WI38 (cell line): ENCODE measurements at regions not wholly inside any gene's neighbourhood (a gene's known extent, or its start where the extent isn't known, plus 50 kb on each side); places are given as distances from the start of the nearest gene placed in this dataset.

Experiments used
- H3K4me3 ChIP-seq: 2 replicates; pipeline ENCODE4 v1.5.1; 2011; ENCODE audit warnings: low read depth, mild to moderate bottlenecking, control low read depth, low read length
- TF ChIP-seq, protein P1 (sequence below): IDR thresholded peaks from 2 replicates; pipeline ENCODE4 v1.5.1; 2012; ENCODE audit warnings: low read depth, mild to moderate bottlenecking, control low read depth, low read length

DNA sequence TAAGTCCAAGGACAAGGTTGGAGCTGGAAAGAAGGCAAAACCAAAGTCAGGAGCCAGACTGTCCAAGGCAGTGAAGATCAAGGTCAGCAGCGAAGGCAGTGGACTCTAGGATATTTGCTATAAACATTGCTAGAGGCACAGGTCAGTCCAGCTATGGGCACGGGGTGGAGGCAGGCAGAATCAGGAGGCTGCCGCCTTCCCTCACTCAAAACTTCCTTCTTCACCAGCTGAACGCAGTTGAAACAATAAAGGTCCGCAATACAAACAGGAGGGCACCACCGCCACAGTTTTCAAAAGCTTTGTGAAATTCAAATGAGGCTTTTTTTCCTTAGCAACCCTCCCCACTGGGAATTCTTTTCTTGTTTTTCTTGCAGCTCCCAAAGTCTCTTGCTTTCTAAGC is 372.4 kb downstream of the NXPE2 start:
- TF ChIP-seq, protein P1, sequence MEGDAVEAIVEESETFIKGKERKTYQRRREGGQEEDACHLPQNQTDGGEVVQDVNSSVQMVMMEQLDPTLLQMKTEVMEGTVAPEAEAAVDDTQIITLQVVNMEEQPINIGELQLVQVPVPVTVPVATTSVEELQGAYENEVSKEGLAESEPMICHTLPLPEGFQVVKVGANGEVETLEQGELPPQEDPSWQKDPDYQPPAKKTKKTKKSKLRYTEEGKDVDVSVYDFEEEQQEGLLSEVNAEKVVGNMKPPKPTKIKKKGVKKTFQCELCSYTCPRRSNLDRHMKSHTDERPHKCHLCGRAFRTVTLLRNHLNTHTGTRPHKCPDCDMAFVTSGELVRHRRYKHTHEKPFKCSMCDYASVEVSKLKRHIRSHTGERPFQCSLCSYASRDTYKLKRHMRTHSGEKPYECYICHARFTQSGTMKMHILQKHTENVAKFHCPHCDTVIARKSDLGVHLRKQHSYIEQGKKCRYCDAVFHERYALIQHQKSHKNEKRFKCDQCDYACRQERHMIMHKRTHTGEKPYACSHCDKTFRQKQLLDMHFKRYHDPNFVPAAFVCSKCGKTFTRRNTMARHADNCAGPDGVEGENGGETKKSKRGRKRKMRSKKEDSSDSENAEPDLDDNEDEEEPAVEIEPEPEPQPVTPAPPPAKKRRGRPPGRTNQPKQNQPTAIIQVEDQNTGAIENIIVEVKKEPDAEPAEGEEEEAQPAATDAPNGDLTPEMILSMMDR: no peak
- H3K4me3 ChIP-seq: no peak overlapping the region

DNA sequence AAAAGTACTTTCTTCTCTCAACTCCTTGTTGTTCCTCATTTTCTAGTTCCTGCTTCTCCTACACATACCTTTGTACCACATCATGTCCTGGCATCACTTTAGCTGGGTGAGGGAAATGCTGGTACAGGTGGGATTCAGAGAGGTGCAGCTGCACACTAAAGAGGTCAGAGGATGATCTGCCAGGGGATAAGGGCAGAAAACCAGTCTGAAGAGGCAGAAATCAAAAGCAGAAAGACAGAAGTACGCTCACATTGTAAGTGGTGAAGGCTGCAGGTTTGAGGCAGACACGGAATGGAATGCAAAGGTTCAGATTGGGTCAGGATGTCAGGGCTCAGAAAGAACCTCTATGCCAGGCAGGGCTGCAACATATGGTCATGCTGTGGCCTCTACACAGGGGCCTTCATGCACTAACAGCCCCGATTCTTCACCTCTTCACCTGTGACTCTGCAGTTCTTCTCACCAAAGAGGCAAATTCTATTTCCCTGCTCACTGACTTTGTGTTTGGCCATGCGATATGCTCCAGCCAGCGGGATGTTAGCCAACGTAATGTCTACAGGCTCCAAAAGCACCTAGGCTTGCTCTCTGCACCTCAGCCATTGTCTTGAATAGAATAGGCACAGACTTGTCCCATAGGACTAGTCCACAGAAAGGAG is 373.7 kb downstream of the NXPE2 start:
- H3K4me3 ChIP-seq: no peak overlapping the region
- TF ChIP-seq, protein P1: no peak

DNA sequence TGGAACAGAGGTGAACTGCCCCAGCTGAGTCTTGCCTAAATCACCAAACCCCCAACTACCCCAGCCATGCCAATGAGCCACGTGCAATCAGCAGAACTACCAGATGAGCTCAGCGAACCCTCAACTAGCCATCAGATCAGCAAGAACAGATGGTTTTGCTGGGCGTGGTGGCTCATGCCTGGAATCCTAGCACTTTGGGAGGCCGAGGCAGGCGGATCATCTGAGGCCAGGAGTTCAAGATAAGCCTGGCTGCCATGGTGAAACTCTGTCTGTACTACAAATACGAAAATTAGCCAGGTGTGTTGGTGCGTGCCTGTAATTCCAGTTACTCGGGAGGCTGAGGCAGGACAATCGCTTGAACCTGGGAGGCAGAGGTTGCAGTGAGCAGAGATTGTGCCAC is 374.3 kb downstream of the NXPE2 start:
- no peak overlapping the region for H3K4me3 ChIP-seq
- TF ChIP-seq, protein P1: no peak

DNA sequence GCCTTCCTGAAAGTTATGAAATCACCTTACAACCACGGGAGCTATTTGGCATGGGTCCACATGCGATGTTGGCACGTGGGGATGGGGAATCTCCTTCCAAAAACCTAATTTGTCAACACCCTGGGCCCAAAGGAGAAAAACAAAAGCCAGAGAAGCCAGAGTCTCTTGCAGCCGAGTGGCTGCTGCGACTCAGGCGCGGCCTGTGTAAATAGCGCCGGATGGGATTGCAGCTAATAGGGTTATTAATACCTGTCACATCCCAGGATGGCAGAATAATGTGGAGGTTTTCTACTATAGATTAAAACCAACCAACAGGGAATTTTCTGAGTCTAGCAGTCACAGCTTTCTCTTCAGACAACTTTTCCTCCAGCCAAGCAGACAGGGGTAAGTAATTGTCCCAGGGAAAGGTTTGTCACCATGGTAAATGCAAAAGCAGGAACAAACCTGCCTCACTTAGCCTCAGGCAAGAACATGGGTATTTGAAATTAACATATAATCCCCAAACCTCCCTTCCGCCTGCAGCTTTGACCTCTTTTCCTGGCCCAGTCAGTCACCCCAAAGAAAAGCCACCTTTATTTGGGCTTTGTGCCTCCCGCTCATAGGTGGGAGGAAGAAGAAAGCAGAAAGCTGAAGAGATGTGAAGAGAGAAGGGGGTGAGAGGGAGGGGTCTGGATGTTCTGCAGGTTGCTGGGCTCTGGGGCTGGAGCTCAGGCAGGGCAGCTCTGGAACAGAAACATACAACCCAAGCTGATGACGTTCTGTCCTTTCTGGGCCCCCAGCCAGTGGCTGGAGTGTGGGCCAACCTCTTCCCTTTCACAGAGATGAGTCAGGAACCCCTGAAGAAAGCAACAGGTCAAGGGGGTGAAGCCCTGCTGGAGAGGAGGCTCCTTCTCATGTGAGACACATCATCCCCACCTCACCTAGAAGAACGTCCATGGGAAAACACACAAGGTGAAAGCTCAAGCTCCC is 376.5 kb downstream of the NXPE2 start:
- H3K4me3 ChIP-seq: no peak overlapping the region
- TF ChIP-seq, protein P1: no peak

DNA sequence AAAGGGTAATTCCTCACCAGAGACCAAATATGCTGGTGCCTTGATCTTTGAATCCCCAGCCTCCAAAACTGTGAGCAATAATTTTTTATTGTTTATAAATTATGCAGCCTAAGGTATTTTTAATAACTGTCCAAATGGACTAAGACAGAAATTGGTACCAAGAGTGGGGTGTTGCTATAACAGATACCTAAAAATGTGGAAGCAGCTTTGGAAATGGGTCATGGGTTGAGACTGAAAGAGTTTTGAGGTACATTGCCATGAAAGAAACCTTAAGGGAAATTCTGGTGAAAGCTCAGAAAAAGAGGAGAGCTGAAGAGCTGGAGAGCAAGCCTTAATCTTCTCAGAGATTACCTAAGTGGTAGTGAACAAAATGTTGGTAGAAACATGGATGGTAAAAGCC is 378.2 kb downstream of the NXPE2 start:
- TF ChIP-seq, protein P1: no peak
- H3K4me3 ChIP-seq: no peak overlapping the region

DNA sequence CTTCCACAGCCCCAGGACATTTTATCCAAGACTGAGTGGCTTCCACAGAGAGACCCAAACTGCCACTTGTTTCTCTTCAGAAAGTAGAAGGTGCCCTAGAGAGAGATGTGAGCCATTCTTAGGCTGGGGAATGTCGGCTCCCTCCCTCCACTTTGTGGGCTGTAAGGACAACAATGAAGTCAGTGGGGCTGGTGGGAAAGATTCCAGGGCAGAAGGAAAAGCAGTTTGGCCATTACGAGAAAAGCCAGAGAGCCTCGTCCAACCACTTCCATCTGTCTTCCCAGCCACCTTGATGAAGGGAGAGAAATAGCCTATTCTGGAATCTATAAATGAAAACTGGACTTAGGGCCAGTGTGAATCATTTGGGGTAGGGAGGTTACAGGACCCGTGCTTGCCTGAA is 382.5 kb downstream of the NXPE2 start:
- H3K4me3 ChIP-seq: no peak overlapping the region
- TF ChIP-seq, protein P1: no peak

DNA sequence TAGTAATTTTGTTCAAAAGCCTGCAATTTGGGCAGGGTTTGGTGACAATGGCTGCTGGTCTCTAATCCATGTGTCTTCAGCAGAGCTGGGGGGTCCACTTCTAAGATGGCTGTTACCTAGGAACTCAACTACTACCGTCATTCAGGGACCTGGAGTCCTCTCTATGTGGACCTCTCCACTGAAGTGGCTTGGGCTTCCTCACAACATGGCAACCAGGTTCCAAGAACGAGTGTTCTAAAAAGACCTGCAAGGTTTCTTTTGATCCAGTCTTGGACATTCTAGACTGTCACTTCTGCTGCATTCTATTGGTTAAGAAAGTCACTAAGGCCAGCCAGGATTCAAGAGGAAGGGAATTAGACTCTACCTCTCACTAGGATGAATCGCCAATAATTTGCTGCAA is 387.0 kb downstream of the NXPE2 start:
- TF ChIP-seq, protein P1: no peak
- H3K4me3 ChIP-seq: no peak overlapping the region
